GM12878 (cell line): ENCODE measurements at regions not wholly inside any gene's neighbourhood (a gene's known extent, or its start where the extent isn't known, plus 50 kb on each side); places are given as distances from the start of the nearest gene placed in this dataset.

Experiments
- CBX5 ChIP-seq: sonication (generic); IDR thresholded peaks from 2 replicates; pipeline ENCODE4 v1.6.1; 2016; ENCODE audit warnings: low read depth, moderate library complexity, mild to moderate bottlenecking, inconsistent platforms
- CREM ChIP-seq: IDR thresholded peaks from 2 replicates; pipeline ENCODE4 v1.6.1; 2014; ENCODE audit warnings: antibody characterized with exemption, low read depth
- CTCF ChIP-seq, 3 experiments: IDR thresholded peaks in 2 of 3; conservative IDR thresholded peaks in 1 of 3; 2 replicates each; pipeline ENCODE4 v1.5.1; 2011; ENCODE audit warnings: low read depth in 3 of 3, low read length in 3 of 3, mild to moderate bottlenecking in 3 of 3, control low read depth in 2 of 3, moderate library complexity in 2 of 3, inconsistent platforms in 1 of 3, mixed read lengths in 1 of 3; ENCODE audit not compliant: control insufficient read depth in 2 of 3, insufficient read depth in 1 of 3; ENCODE audit errors: extremely low read depth in 1 of 3
- GABPA ChIP-seq: IDR thresholded peaks from 2 replicates; pipeline ENCODE4 v1.6.1; 2014; ENCODE audit warnings: antibody characterized with exemption, low read depth, mild to moderate bottlenecking, inconsistent platforms
- RAD21 ChIP-seq: IDR thresholded peaks from 2 replicates; pipeline ENCODE4 v1.6.1; 2011; ENCODE audit warnings: mild to moderate bottlenecking, low read depth, low read length, moderate library complexity; ENCODE audit not compliant: insufficient read depth
- SREBF2 ChIP-seq: IDR thresholded peaks from 2 replicates; pipeline ENCODE4 v1.6.1; 2012; ENCODE audit warnings: mild to moderate bottlenecking, low read length

DNA sequence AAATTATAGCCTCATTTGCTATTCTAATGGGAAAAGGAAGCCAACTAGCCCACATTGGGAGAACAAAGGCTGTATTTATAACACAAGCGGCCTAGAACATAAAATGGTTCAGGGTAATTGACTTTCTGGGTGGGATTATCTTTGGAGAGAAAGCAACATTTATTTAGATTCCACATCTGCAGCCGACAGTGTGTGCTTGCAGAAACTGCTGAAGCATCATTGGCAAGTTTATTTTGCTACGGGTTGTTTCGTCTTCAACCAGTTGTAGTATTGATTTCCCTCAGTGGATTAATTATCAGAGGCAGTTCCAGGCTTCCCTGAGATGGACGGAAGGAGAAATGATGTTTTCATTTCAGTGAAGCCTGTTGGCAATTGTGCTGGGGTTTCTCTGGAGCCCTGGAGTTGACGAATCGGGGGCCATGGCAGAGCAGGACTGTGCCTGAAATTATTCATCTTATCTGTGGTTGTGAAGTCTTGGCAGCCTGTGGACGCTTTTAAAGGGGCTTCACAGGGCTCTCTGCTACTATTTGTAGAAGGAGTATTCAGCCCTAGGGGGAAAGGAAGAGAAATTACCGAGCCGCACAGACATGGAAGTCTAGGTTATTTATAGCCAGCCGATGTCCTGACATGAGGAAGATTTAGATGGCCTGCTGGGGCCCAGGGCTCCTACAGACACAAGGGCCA lies 290.6 kb upstream of the IRX4 start:
- TF ChIP-seq CREM = no peak
- TF ChIP-seq SREBF2 = no peak
- TF ChIP-seq GABPA = no peak
- TF ChIP-seq CBX5 = no peak
- TF ChIP-seq RAD21 = no peak
- no peak for TF ChIP-seq CTCF (IDR thresholded peaks at IDR 0.05 in 2 of 3, conservative IDR thresholded peaks at IDR 0.05 in 1 of 3; ENCODE audit: control insufficient read depth in 2 of 3, extremely low read depth in 1 of 3, insufficient read depth in 1 of 3, low read depth in 3 of 3, low read length in 3 of 3)
